NCI-H1417 (cell line): ENCODE measurements at regions not wholly inside any gene's neighbourhood (a gene's known extent, or its start where the extent isn't known, plus 50 kb on each side); places are given as distances from the start of the nearest gene placed in this dataset.
"Not testable (repeated sequence)": the region's sequence is repeated elsewhere in the genome, so short reads cannot be mapped to it uniquely, and the experiment has no call there.

Experiments used
- DNase-seq, 3 experiments: peaks; one replicate each; lab custom pipeline; 2025; lab: John Stamatoyannopoulos, UW

GRCh38 chr1:112818990-112819689 is 104.0 kb upstream of the PPM1J start:
- no peak for DNase-seq

GRCh38 chr1:112817555-112818373 is 102.6 kb upstream of the PPM1J start:
- DNase-seq = no peak

- DNase-seq = no peak
Measured at GRCh38 chr1:112815376-112815775, 100.2 kb upstream of the PPM1J start.

GRCh38 chr1:112814645-112815044 is 99.5 kb upstream of the PPM1J start:
- DNase-seq = not testable (repeated sequence)

- DNase-seq = peak; percentile 30 to 71 (median 55)
Measured at GRCh38 chr1:112808861-112809684, 93.9 kb upstream of the PPM1J start.

GRCh38 chr1:112807999-112808398 is 92.9 kb upstream of the PPM1J start:
- DNase-seq = no peak

- DNase-seq = no peak
Measured at GRCh38 chr1:112807117-112807516, 92.0 kb upstream of the PPM1J start.

GRCh38 chr1:112806090-112806642 is 91.0 kb upstream of the PPM1J start:
- DNase-seq = peak in 1 of 3 experiments; percentile 32

GRCh38 chr1:112805155-112805853 is 90.2 kb upstream of the PPM1J start:
- DNase-seq = no peak

GRCh38 chr1:112803906-112804762 is 89.0 kb upstream of the PPM1J start:
- DNase-seq = peak; percentile 19 to 69 (median 55)

- DNase-seq = peak in 1 of 3 experiments; percentile 37
Measured at GRCh38 chr1:112800289-112800688, 85.2 kb upstream of the PPM1J start.

GRCh38 chr1:112798292-112798691 is 83.2 kb upstream of the PPM1J start:
- DNase-seq = peak; percentile 64 to 92 (median 70)

- no peak for DNase-seq
Measured at GRCh38 chr1:112797224-112797623, 82.1 kb upstream of the PPM1J start.

- DNase-seq = no peak
Measured at GRCh38 chr1:112794654-112795239, 79.6 kb upstream of the PPM1J start.

GRCh38 chr1:112793631-112794565 is 78.8 kb upstream of the PPM1J start:
- no peak for DNase-seq

GRCh38 chr1:112791723-112792104 is 76.6 kb upstream of the PPM1J start:
- DNase-seq = no peak

GRCh38 chr1:112790920-112791722 is 76.0 kb upstream of the PPM1J start:
- no peak for DNase-seq

- no peak for DNase-seq
Measured at GRCh38 chr1:112788561-112788960, 73.4 kb upstream of the PPM1J start.
